ENCODE measurements at regions not wholly inside any gene's neighbourhood (a gene's known extent, or its start where the extent isn't known, plus 50 kb on each side); places are given as distances from the start of the nearest gene placed in this dataset.

DNA sequence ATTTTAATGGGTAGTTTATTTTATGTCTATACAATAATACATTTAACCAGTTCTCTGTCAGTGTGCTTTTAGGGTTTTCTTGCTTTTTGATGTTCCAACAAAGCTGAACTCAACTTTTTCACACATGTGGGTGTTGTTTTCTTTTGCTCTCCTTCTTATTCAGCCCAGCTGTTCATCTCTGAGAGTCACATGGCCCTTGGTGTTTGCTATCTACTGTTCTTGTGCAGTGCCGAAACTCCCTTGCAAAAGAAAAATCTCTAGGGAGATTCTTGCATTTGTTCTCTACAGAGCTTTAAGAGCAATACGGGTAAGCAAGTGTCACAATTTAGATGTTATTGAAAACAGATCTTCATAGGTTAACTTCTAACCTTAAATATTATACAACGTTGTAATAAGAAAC, 281.1 kb upstream of the CXADR start:
- TF ChIP-seq, protein P1, sequence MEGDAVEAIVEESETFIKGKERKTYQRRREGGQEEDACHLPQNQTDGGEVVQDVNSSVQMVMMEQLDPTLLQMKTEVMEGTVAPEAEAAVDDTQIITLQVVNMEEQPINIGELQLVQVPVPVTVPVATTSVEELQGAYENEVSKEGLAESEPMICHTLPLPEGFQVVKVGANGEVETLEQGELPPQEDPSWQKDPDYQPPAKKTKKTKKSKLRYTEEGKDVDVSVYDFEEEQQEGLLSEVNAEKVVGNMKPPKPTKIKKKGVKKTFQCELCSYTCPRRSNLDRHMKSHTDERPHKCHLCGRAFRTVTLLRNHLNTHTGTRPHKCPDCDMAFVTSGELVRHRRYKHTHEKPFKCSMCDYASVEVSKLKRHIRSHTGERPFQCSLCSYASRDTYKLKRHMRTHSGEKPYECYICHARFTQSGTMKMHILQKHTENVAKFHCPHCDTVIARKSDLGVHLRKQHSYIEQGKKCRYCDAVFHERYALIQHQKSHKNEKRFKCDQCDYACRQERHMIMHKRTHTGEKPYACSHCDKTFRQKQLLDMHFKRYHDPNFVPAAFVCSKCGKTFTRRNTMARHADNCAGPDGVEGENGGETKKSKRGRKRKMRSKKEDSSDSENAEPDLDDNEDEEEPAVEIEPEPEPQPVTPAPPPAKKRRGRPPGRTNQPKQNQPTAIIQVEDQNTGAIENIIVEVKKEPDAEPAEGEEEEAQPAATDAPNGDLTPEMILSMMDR (conservative IDR thresholded peaks at IDR 0.05; ENCODE audit: low read depth, low read length): no peak
- TF ChIP-seq EZH2 (IDR thresholded peaks at IDR 0.05; ENCODE audit: borderline replicate concordance, low read depth, low read length, poor library complexity, severe bottlenecking): no peak

Data from A673 (cell line).